ENCODE measurements at regions not wholly inside any gene's neighbourhood (a gene's known extent, or its start where the extent isn't known, plus 50 kb on each side); places are given as distances from the start of the nearest gene placed in this dataset.

DNA sequence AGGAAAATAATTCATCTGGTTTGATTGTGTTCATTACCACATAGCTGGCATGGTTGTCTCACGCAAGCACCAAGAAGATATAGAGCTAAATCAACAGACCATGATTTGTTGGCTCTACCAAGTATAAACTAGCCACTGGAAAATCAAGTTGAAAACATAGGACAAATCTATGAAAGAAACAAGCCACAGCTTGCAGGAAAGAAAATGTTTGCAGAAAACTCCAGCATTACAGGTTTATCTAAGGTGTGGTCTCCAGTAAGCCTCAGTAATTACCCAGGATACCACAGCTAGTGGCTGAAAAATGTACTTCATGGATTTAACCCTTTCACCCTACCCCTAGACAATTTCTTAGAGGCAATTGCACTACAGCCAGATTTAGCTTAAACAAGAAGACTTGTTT is 340.6 kb downstream of the SOX2 start:
- dilution Hi-C loops (cut with HindIII; ENCODE audit: low sequenced_read_pairs, unreplicated experiment) (no loop called here), intact Hi-C loops (cut with micrococcal nuclease) (no loop called here), in situ Hi-C loops (cut with MboI; ENCODE audit: low sequenced_read_pairs) (no loop called here)
- Histone ChIP-seq H3K9me1 (ENCODE audit: insufficient read depth, low read length) (no peaks in the 10 kb centered on the region), H2BK5ac (ENCODE audit: low read depth, low read length, poor library complexity, severe bottlenecking) (no peak overlapping the region), H3K23ac (ENCODE audit: low read depth, low read length) (no peak overlapping the region), H3K27me3 (ENCODE audit: control insufficient read depth, insufficient read depth, low read length) (no peaks in the 10 kb centered on the region), H2BK120ac (ENCODE audit: low read depth, low read length) (no peak overlapping the region), H3K18ac (ENCODE audit: low read depth, low read length) (no peak overlapping the region), H3K36me3 (ENCODE audit: control insufficient read depth, insufficient read depth, low read length) (no peaks in the 10 kb centered on the region), H3K4me3 (ENCODE audit: insufficient read depth, low read depth, low read length) (no peak overlapping the region), H3K4me2 (ENCODE audit: low read depth, low read length) (no peak overlapping the region), H2AFZ (replicated peaks; ENCODE audit: low read length, poor library complexity) (no peak overlapping the region), H3K4ac (ENCODE audit: low read depth, low read length) (no peak overlapping the region), H3K79me1 (ENCODE audit: low read depth in 1 of 2, low read length in 2 of 2) (no peaks in the 10 kb centered on the region), H3K4me1 (ENCODE audit: control insufficient read depth, insufficient read depth, low read length) (no peaks in the 10 kb centered on the region), H2AK9ac (replicated peaks; ENCODE audit: low read depth, low read length, poor library complexity) (no peak overlapping the region), H3K9ac (ENCODE audit: low read depth, low read length) (no peak overlapping the region), H4K8ac (ENCODE audit: low read depth in 2 of 2, low read length in 2 of 2) (no peak overlapping the region), H3K9me3 (ENCODE audit: control insufficient read depth, insufficient read depth, low read length) (peaks cover 8% of the 10 kb centered on the region), H4K20me1 (ENCODE audit: insufficient read depth, low read length) (no peaks in the 10 kb centered on the region), H3K14ac (replicated peaks; ENCODE audit: low read depth, low read length) (no peak overlapping the region), H3K27ac (ENCODE audit: insufficient read depth, low read length) (no peak overlapping the region), H2BK20ac (ENCODE audit: low read depth, low read length) (no peak overlapping the region), H3K56ac (ENCODE audit: extremely low read depth, insufficient read depth, low read length) (no peak overlapping the region), H2BK15ac (ENCODE audit: low read depth, low read length) (no peak overlapping the region), H4K5ac (ENCODE audit: low read depth, low read length) (no peak overlapping the region), H2AK5ac (ENCODE audit: low read depth, low read length) (no peak overlapping the region), H4K91ac (ENCODE audit: insufficient read depth, low read depth, low read length) (no peak overlapping the region)
- no TSS peak for BruUV-seq (replicated peaks)
- ChIA-PET CTCF (no interaction called here), POLR2A (ENCODE audit: unreplicated experiment) (no interaction called here)
- DNase-seq (no peak), ATAC-seq (ENCODE audit: low read depth) (no peak)
- TF ChIP-seq RAD21 (IDR thresholded peaks at IDR 0.05; ENCODE audit: low read length) (no peak), CHD1 (IDR thresholded peaks at IDR 0.05; ENCODE audit: low read depth, low read length) (no peak), FOS (IDR thresholded peaks at IDR 0.05; ENCODE audit: low read depth, low read length) (no peak), BHLHE40 (IDR thresholded peaks at IDR 0.05; ENCODE audit: low read depth, low read length) (no peak), CEBPB (IDR thresholded peaks at IDR 0.05; ENCODE audit: low read depth, low read length) (no peak), POLR2A (IDR thresholded peaks at IDR 0.05; ENCODE audit: low read depth, low read length) (no peak), MAZ (IDR thresholded peaks at IDR 0.05; ENCODE audit: borderline replicate concordance, low read depth, low read length) (no peak), MXI1 (IDR thresholded peaks at IDR 0.05; ENCODE audit: borderline replicate concordance, low read depth, low read length) (no peak), NFE2L2 (IDR thresholded peaks at IDR 0.05; ENCODE audit: low read depth, low read length) (no peak)
- TF ChIP-seq, protein P1, sequence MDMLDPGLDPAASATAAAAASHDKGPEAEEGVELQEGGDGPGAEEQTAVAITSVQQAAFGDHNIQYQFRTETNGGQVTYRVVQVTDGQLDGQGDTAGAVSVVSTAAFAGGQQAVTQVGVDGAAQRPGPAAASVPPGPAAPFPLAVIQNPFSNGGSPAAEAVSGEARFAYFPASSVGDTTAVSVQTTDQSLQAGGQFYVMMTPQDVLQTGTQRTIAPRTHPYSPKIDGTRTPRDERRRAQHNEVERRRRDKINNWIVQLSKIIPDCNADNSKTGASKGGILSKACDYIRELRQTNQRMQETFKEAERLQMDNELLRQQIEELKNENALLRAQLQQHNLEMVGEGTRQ (IDR thresholded peaks at IDR 0.05; ENCODE audit: low read depth, low read length), result no peak
- TF ChIP-seq, protein P2, sequence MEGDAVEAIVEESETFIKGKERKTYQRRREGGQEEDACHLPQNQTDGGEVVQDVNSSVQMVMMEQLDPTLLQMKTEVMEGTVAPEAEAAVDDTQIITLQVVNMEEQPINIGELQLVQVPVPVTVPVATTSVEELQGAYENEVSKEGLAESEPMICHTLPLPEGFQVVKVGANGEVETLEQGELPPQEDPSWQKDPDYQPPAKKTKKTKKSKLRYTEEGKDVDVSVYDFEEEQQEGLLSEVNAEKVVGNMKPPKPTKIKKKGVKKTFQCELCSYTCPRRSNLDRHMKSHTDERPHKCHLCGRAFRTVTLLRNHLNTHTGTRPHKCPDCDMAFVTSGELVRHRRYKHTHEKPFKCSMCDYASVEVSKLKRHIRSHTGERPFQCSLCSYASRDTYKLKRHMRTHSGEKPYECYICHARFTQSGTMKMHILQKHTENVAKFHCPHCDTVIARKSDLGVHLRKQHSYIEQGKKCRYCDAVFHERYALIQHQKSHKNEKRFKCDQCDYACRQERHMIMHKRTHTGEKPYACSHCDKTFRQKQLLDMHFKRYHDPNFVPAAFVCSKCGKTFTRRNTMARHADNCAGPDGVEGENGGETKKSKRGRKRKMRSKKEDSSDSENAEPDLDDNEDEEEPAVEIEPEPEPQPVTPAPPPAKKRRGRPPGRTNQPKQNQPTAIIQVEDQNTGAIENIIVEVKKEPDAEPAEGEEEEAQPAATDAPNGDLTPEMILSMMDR (conservative IDR thresholded peaks at IDR 0.05; ENCODE audit: low read depth, low read length), result no peak
- TF ChIP-seq, protein P3, sequence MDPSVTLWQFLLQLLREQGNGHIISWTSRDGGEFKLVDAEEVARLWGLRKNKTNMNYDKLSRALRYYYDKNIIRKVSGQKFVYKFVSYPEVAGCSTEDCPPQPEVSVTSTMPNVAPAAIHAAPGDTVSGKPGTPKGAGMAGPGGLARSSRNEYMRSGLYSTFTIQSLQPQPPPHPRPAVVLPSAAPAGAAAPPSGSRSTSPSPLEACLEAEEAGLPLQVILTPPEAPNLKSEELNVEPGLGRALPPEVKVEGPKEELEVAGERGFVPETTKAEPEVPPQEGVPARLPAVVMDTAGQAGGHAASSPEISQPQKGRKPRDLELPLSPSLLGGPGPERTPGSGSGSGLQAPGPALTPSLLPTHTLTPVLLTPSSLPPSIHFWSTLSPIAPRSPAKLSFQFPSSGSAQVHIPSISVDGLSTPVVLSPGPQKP (IDR thresholded peaks at IDR 0.05; ENCODE audit: borderline replicate concordance, low read depth, low read length), result no peak
- WGBS, 2 experiments (ENCODE audit: extremely low coverage in 2 of 2, insufficient read length in 1 of 2), result no CpG with 5 or more reads among the region's 1 CpG
